ENCODE measurements at regions not wholly inside any gene's neighbourhood (a gene's known extent, or its start where the extent isn't known, plus 50 kb on each side); places are given as distances from the start of the nearest gene placed in this dataset.
"Not testable (repeated sequence)": the region's sequence is repeated elsewhere in the genome, so short reads cannot be mapped to it uniquely, and the experiment has no call there.

DNA sequence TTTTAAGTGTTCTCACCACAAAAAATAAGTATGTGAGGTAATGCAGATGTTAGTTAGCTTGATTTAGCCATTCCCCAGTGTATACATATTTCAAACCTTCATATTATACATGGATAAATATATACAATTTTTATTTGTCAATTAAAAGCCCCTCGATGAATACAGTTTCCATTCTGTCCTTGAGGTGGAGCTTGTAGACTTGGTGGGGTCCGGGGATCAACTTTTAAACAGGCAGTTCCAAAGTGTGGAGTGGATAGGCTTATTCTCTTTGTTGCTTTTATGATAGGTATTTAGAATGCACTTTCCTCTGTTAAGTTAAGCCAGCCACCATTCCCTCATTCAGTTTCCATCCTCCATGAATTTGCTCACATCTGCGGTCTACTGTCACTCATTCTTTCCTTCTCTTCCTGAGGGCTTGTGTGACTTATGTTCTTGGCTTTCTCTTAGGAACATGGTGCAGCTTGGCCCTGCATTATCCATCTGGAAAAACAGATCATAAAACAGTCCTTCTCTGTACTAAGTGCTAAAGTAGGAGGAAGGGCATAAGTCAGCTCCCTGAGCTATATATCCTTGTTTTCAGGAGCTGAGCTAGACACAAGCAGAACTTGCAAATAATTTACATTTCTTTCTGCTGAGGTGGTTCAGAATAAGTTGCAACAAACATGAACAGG lies 149.1 kb downstream of the NFKBIZ start:
- no peak for DNase-seq (ENCODE audit: low read depth)

DNA sequence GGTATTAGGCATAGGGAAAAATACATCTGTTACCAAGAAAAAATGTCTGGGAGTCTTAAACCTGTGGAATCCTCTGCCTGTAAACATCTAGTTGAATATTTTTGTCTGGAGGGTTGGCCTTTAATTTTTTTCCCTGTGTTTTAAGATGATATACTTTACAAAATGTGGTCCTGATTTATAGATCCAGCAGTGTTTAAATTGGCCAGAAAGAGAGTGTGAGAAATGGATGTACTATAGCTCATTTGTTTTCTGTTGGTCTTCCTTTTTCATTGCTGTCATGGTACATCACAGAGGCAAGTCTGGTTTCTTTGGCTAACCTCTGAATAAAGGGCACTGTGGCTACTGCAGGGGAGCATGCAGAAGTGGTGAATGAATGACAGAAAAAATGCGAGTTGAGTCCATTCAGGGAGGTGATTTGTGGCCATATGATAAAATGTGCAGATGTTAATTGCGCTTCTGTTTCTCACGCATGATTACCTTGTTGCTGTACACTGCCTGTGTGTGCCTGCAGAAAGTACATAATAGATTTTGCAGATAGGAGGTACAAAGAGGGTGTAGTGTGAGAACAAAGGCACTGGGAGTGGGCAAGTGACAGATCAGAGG lies 150.0 kb downstream of the NFKBIZ start:
- no peak for DNase-seq (ENCODE audit: low read depth)

DNA sequence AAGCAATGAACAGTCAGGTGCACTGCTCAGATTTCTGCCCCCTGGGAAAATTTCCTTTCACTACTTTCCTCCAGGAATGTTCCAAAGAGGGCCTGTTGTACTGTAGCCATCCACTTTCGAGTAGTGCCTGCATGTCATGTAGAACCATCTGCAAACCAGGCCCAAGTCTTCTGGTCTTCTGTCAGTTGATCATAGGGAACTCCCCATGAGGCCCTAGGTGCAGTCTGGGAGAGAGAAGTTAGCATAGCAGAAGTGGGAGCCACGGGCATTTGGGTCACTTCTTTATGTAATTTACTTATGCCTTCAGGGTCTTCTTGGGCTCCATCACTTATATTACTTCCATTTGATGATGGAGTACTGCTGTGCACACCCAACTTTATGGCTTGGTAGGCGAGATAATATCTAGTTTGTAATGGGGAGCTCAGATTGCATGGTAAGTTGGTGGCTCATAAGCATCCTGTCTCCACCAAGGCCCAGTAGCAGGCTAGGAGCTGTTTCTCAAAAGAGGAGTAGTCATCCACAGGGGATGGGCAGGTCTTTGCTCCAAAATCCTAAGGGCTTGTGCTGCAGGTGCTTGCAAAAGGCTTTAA lies 151.4 kb downstream of the NFKBIZ start:
- DNase-seq (ENCODE audit: low read depth), result no peak

DNA sequence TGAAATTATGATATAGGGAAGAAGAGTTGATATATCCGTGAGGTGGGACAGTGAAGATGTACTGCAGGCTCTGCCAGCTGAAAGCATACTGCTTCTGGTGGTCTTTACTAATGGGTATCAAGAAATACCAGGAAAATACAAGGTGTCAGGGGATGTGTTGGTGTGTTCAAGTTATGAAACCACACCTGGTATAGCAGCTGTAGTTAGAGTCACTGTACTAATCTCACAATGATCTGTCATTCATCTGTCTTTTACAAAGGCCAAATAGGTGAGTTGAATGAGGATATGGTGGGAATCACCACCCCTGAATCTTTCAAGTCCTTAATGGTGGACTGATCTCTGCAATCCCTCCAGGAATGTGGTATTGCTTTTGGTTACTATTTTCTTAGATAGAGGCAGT lies 152.7 kb downstream of the NFKBIZ start:
- DNase-seq (ENCODE audit: low read depth), result no peak

DNA sequence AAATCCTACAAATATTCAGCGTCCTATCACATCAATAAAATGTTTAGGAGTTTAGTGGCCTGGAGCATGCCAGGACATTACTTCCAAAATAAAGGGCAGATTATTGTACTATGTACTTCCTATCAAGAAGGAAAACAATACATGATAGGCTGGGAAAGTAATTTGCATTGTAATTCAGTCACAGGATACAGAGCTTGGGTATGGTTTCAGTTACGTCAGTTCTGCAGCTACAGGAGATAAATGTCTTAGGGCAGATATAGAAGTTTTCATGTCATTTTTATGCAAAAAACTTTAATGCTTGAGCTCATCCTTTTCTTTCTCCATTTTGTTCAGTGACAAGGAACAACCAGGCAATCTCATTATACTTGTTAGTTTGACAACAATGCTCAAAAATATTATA lies 155.2 kb downstream of the NFKBIZ start:
- no peak for DNase-seq (ENCODE audit: low read depth)

DNA sequence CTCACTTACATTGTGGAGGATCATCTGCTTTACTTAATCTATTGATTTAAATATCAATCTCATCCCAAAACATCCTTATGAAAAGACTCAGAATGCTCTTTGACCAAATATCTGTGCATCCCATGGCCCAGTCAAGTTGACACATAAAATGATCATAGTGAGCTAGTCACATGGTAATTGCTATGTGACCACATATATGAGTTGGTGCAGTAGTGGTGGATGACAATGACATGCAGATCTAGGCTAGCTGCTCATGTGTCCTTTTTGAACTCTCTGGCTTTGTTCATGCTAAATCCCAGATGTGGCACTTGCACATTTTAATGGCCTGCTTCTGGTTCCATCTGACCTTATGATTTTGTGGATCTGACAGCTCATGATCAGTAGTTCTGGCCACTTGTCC lies 156.2 kb downstream of the NFKBIZ start:
- DNase-seq (ENCODE audit: low read depth), result no peak

DNA sequence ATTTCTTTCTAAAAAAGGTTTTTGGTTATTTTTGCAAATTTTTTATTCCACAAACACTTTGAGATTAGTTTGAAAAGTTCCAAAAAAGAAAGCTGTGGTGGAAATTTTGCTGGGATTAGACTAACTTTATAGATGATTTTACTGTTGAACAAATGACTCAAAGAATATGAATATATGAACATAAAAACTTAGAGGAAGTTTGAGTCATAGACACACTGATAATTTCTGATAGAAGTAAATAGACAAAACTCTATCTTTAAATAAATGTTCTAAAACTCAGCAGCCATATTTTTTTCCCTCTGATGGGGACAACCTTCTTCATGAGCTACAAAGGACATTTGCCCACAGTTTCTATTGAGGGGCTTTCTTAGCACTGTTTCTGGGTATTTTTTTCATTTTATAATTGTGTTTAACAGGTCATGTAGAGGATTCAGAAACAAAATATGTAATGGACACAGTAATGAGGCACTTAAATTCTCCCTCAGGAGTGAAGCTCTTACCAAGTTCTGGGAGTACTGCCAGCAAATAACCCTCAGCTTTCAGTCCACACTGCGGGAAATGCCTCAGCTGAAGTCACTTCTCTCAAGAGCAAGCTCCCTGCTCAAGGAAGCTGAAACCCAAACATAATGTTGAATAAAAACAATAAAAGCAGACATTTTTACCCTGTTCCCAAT lies 157.6 kb downstream of the NFKBIZ start:
- DNase-seq (ENCODE audit: low read depth), result no peak

DNA sequence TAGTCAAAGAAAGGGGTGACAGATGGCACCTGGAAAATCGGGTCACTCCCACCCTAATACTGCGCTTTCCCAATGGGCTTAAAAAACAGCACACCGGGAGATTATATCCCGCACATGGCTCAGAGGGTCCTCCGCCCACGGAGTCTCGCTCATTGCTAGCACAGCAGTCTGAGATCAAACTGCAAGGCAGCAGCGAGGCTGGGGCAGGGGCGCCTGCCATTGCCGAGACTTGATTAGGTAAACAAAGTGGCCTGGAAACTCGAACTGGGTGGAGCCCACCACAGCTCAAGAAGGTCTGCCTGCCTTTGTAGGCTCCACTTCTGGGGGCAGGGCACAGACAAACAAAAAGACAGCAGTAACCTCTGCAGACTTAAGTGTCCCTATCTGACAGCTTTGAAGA lies 159.1 kb downstream of the NFKBIZ start:
- not testable (repeated sequence) for DNase-seq (ENCODE audit: low read depth)

DNA sequence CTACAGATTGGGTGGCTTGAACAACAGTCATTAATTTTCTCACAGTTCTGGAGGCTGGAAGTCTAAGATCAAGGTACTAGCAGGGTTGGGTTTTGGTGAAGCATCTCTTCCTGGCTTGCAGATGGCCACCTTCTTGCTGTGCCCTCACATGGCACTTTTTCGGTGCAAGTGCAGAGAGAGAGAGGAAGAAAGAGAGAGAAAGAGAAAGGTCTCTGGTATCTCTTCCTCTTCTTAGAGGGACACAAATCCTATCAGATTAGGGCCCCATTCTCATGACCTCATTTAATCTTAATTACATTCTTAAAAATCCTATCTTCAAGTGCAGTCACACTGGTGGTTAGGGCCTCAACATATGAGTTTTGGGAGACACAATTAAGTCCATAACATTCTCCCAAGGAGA lies 167.1 kb downstream of the NFKBIZ start:
- DNase-seq (ENCODE audit: low read depth), result no peak

DNA sequence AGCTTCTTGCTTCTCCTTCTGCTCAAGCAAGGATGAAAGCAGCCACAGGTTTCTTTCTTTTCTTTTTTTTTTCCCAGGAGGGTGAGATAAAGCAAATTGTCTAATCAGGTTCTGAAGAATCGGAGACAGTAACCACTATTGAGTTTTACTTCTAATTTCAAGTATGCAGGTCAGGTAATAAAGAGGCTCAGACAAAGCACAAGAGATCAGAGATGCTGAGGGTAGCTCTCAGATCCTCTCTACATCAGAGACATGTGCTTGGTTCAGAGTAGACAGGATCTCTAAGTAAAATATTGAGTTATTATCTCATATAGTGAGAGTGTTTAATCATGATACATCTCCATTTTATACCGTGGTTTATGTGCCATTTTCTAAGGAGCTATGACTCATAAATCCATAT lies 168.5 kb downstream of the NFKBIZ start:
- DNase-seq (ENCODE audit: low read depth), result no peak

DNA sequence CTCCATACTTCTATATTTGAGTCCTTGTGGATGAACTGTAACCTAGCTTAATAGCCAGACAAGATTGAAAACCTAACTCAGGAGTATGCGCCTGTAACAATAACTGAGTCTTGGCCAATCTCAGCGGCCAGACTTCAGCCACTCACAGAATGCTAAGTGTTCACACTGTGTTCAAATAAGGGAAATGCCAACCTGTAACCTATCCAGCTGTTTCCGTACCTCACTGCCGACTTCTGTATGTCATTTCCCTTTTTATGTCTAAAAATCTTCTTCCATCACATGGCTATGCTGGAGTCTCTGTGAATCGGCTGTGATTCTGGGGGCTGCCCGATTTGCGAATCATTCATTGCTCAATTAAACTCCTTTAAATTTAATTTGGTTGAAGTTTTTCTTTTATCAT lies 169.2 kb downstream of the NFKBIZ start:
- DNase-seq (ENCODE audit: low read depth), result no peak

DNA sequence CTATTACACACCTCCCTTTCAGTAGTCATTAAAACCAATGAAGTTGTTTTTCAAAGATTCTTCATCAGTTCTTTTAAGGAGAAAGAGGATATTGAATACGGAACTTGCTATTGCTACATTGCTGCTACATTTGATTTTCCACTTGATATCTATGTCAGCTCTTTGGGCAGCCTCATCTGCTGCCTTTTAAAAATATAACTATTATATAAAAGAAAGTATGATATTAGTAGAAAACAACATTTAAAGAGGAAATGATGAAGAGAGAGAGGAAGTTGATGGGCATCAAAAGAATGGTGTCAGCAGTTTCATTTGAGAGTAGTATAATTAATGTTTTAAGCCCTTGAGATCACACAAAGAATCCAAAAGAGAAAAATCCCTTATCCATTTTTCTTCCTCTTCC lies 171.4 kb downstream of the NFKBIZ start:
- DNase-seq (ENCODE audit: low read depth), result no peak

DNA sequence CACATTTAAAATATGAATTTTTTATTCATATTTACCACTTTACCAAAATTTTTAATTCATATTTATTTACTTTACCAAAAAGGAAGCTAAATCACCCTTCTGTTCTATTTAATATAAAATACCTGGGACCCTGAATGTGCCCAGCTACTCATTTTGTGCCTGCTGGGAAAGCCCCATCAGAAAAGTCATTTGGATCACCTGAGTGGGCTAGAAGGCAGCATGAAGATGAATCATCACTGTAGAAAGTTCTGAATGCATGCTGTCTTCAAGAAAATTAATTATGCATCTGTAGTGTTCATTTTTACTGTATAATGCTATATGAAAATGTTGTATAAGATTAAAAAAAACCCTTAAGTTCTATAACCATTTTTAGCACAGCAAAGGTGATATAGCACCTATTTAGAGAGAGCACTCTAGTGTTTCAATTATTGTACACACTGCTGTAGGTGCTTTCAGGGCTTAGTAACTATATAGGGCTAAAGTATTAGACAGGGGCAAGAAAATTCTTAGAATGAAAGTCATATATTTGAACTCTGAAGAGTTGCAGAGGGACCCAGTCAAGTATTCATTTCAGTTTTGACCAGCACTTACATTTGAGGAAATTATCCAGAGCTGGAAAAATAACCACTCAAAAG lies 175.1 kb downstream of the NFKBIZ start:
- DNase-seq (ENCODE audit: low read depth), result no peak

DNA sequence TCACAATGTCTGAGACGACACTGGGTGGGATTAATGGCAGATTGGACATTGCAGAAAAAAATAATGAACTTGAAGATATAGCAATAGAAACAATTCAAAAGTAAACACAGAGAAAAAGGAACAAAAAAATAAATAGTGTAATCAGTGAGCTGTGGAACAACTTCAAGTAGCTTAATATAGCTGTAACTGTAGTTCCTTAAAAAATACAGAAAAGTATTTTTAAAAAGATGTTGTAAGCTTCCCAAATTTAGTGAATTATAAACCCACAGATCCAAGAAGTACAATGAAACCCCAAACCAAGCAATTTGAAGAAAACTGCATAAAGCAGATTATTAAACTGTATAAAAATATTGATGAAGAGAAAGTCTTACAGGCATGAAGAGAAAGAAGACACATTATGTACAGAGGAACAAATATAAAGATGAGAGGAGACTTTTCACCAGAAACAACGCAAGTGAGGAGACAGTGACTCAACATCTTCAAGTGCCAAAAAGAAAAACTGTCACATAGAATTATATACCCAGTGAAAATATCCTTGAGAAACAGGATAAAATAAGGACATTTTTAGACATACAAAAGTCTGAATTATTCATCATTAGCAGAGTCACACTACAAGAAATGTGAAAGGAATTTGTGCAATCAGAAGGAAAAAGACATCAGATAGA lies 176.4 kb downstream of the NFKBIZ start:
- no peak for DNase-seq (ENCODE audit: low read depth)

DNA sequence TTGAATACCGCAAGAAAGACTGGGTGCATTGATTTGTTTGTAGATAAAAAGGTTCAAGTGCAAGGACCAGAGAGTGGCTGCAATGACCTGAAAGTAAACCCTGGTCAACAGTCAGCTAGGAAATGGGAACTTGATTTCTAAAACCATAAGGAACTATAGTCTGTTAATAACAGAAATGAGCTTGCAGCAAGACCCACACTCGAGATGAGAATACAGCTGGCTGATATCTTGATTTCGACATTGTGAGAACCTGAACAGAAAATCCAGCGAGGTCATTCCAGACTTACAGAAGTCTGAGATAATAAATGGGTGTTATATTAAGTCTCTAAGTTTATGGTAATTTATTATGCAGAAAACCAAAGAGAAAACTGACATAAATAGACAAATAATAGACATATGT lies 177.3 kb downstream of the NFKBIZ start:
- no peak for DNase-seq (ENCODE audit: low read depth)

DNA sequence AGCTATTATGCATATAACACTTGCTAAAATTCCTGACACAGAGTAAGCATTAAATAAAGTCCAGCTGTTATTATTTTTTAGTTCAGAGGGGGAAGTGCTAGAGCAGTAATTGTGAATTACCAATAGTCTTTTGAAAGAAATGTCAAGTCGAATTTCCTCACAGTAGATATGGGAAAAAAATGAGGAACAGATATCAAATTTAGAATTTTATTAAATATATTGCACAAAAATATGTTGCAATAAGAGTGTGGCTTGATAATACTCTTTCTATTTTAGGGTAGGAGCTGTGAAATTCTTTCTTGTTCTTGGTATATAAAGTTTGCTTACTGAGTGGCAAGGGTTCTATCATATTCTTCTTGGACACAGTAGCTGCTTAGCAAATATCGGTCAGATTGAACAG lies 181.3 kb downstream of the NFKBIZ start:
- DNase-seq (ENCODE audit: low read depth), result no peak

DNA sequence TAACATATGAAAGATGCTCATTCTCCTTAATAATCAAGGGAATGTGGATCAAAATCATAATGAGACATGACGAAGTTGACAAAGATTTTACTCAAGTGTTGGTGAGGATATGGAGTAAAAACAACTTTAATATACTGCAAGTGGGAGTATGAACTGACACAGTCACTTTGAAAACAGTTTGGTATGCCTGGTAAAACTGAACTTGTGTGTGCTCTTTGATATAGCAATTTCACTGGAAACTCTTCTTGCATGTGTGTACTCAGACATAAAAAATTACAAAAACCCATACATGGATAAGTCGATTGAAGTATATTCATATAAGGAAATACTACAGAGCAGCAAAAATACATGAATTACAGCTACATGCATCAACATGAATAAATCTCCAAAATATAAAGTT lies 182.5 kb downstream of the NFKBIZ start:
- DNase-seq (ENCODE audit: low read depth), result no peak

DNA sequence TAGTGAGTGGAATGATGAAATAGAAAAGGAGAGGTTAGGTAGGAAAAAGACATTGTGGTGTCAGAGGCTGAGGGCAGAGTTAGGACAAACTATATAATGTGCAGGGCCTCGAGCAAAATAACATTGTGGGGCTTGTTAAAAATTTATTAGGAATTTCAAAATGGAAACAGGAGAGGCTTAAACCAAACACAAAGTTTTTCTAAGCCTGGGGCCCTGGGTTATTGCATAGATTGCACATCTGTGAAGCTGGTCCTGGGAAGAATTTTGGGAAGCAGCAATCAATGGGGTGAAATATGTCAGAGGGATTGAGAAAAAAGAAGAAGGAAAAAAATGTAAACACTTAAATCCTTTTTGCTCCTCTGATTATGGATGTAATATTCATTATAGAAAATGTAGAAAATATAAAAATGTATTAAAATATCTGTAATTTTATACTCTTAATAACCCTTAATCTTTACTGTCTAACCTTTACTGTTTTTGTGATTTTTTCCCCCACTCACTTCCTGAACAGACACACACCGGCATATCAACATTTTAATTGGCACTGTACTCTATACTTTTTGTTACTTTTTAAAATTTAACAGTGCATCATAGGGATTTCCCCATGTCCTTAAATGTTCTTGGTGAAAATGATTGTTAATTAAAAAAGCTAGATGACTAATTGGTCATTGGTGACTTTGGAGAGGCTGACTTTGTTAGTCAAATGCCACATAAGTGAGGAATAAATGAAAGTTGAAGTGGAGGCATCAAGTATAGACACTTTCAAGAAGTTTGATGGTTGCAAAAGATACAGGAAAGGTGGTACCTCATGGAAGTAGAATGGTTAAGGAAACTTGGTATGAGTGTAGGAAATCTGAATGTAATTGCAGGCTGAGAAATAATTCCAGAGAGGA lies 183.4 kb downstream of the NFKBIZ start:
- DNase-seq (ENCODE audit: low read depth), result no peak

DNA sequence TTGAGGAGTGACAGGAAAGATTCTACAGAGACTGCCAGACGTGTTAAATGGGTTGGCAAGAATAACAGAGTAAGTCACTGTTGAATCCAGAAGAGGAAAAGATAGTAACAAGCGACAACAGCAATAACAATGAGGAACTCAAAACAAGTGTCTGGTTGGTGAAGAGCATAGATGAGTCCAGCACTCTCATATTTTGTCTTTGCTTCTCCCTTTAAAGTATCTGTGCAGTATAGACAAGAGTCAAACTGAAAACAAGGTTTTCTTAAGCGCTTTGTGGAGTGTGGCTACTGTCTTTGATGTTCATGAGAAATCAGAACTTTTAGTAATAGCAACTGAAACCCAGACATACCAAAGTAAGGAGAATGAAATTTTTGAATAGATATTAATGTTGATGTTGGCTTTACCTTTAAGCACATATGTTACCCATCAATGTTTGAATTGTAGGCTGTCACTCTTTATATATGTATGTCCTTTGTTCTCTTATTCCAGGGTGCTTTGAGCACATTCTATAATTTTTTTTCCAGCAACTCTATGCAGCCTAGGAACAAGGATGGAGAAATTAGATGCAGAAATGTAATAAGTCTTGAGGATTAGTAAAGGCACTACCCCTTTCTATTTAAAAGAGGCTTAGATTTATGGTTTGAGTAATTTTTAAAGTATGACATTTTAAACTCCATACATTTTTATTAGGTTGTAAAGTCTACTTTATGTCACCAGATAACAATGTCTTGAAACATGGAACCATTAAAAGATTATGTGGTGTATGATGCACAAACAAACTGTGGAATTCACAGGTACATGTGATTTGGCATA lies 185.5 kb downstream of the NFKBIZ start:
- no peak for DNase-seq (ENCODE audit: low read depth)

DNA sequence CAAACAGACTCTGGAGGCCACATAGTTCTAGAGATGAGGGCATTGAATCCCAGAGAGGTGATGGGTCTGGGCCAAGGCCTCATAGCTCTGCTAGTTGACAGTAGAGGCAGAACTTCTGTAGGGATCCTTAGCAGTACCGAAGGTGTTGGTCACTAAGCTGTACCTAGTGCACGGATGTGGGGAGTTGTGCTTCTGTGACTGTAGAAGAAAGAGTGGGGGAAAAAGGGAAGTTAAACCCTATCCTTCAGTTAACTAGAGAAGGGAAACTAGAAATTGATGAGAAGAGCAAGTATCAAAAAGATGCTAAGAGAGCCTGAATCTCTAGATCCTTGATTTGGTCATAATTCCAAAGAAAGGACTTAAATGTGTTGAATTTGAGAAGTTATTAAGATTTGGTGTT lies 186.7 kb downstream of the NFKBIZ start:
- no peak for DNase-seq (ENCODE audit: low read depth)

Measured in forelimb muscle (tissue), 1 donor.